K562 (cell line): ENCODE measurements at regions not wholly inside any gene's neighbourhood (a gene's known extent, or its start where the extent isn't known, plus 50 kb on each side); places are given as distances from the start of the nearest gene placed in this dataset.

Source experiments
- DDX20 ChIP-seq: fragments of 450-650 bp; IDR thresholded peaks from 2 replicates; pipeline ENCODE4 v1.6.1; 2016; ENCODE audit warnings: missing genetic modification characterization, low read depth, mild to moderate bottlenecking, missing compliant biosample characterization, moderate library complexity
- IRF2 ChIP-seq: sonication (generic); formaldehyde crosslinking; IDR thresholded peaks from 2 replicates; pipeline ENCODE4 v1.8.1; 2022; ENCODE audit warnings: mild to moderate bottlenecking, missing genetic modification reagents
- KLF6 ChIP-seq: fragments of 250-450 bp; sonication (Bioruptor Pico); IDR thresholded peaks from 2 replicates; pipeline ENCODE4 v1.4.0; 2020; ENCODE audit warnings: mild to moderate bottlenecking, moderate library complexity, borderline replicate concordance
- MTA3 ChIP-seq: fragments of 450-650 bp; formaldehyde crosslinking; IDR thresholded peaks from 2 replicates; pipeline ENCODE4 v1.6.1; 2017; ENCODE audit warnings: mild to moderate bottlenecking, borderline replicate concordance
- POLR2A ChIP-seq: fragments of 450-650 bp; conservative IDR thresholded peaks from 2 replicates; pipeline ENCODE4 v1.6.1; 2016
- SAFB2 ChIP-seq: fragments of 200-400 bp; formaldehyde crosslinking; IDR thresholded peaks from 2 replicates; pipeline ENCODE4 v1.6.1; 2018; ENCODE audit warnings: borderline replicate concordance, low read length, low read depth, moderate library complexity; ENCODE audit not compliant: severe bottlenecking
- STAT5A ChIP-seq: IDR thresholded peaks from 2 replicates; pipeline ENCODE4 v1.6.1; 2012; ENCODE audit warnings: low read length, inconsistent platforms, borderline replicate concordance
- TCF3 ChIP-seq: sonication (generic); formaldehyde crosslinking; IDR thresholded peaks from 2 replicates; pipeline ENCODE4 v1.4.0; 2020; ENCODE audit warnings: mild to moderate bottlenecking, missing genetic modification reagents
- ZFP36 ChIP-seq: fragments of 150-350 bp; IDR thresholded peaks from 2 replicates; pipeline ENCODE4 v1.6.1; 2018; ENCODE audit warnings: low read length, low read depth; ENCODE audit not compliant: partially characterized antibody
- TF ChIP-seq, protein P1 (sequence below): fragments of 250-450 bp; sonication (Bioruptor Pico); IDR thresholded peaks from 2 replicates; pipeline ENCODE4 v1.5.0; 2021; ENCODE audit warnings: mild to moderate bottlenecking, borderline replicate concordance
- TF ChIP-seq, protein P2 (sequence below): fragments of 450-650 bp; formaldehyde crosslinking; IDR thresholded peaks from 2 replicates; pipeline ENCODE4 v1.4.0; 2022; ENCODE audit warnings: mild to moderate bottlenecking, moderate library complexity

GRCh38 chr4:53844551-53844950 is 219.9 kb downstream of the CHIC2 start:
- TF ChIP-seq DDX20 (tag), result no peak
- TF ChIP-seq, protein P1, sequence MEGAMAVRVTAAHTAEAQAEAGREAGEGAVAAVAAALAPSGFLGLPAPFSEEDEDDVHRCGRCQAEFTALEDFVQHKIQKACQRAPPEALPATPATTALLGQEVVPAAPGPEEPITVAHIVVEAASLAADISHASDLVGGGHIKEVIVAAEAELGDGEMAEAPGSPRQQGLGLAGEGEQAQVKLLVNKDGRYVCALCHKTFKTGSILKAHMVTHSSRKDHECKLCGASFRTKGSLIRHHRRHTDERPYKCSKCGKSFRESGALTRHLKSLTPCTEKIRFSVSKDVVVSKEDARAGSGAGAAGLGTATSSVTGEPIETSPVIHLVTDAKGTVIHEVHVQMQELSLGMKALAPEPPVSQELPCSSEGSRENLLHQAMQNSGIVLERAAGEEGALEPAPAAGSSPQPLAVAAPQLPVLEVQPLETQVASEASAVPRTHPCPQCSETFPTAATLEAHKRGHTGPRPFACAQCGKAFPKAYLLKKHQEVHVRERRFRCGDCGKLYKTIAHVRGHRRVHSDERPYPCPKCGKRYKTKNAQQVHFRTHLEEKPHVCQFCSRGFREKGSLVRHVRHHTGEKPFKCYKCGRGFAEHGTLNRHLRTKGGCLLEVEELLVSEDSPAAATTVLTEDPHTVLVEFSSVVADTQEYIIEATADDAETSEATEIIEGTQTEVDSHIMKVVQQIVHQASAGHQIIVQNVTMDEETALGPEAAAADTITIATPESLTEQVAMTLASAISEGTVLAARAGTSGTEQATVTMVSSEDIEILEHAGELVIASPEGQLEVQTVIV (CRISPR knock-in tag), result no peak
- TF ChIP-seq IRF2, result no peak
- TF ChIP-seq SAFB2, result no peak
- TF ChIP-seq STAT5A, result no peak
- no peak for TF ChIP-seq KLF6 (CRISPR knock-in tag)
- TF ChIP-seq, protein P2, sequence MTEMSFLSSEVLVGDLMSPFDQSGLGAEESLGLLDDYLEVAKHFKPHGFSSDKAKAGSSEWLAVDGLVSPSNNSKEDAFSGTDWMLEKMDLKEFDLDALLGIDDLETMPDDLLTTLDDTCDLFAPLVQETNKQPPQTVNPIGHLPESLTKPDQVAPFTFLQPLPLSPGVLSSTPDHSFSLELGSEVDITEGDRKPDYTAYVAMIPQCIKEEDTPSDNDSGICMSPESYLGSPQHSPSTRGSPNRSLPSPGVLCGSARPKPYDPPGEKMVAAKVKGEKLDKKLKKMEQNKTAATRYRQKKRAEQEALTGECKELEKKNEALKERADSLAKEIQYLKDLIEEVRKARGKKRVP (CRISPR knock-in tag), result no peak
- TF ChIP-seq POLR2A, result no peak
- no peak for TF ChIP-seq ZFP36
- no peak for TF ChIP-seq TCF3
- no peak for TF ChIP-seq MTA3
